Mesendoderm (in vitro differentiated cells): ENCODE measurements at regions not wholly inside any gene's neighbourhood (a gene's known extent, or its start where the extent isn't known, plus 50 kb on each side); places are given as distances from the start of the nearest gene placed in this dataset.

Experiments
- DNase-seq: peaks from one replicate; pipeline ENCODE4 v3.0.0; 2013
- H2AK5ac ChIP-seq: 2 replicates; pipeline ENCODE4 v1.6.1; 2013; ENCODE audit warnings: low read length, inconsistent platforms
- H2BK120ac ChIP-seq: 2 replicates; pipeline ENCODE4 v1.6.1; 2013; ENCODE audit warnings: low read depth, mild to moderate bottlenecking, low read length, moderate library complexity, mixed read lengths
- H2BK15ac ChIP-seq: replicated peaks from 2 replicates; pipeline ENCODE4 v1.6.1; 2013; ENCODE audit warnings: low read depth, mild to moderate bottlenecking, moderate library complexity
- H2BK5ac ChIP-seq: 2 replicates; pipeline ENCODE4 v1.6.1; 2013; ENCODE audit warnings: low read length, inconsistent platforms
- H3K18ac ChIP-seq: 2 replicates; pipeline ENCODE4 v1.6.1; 2013; ENCODE audit warnings: mild to moderate bottlenecking, low read length, mixed read lengths
- H3K23ac ChIP-seq: one replicate; pipeline ENCODE4 v1.6.1; 2013; ENCODE audit warnings: low read length
- H3K27ac ChIP-seq: 2 replicates; pipeline ENCODE4 v1.5.1; 2013; ENCODE audit warnings: low read depth, mild to moderate bottlenecking, inconsistent platforms, low read length, moderate library complexity
- H3K27me3 ChIP-seq: 2 replicates; pipeline ENCODE4 v1.6.1; 2013; ENCODE audit warnings: low read length, control low read depth, mild to moderate bottlenecking, inconsistent platforms; ENCODE audit not compliant: insufficient read depth, poor library complexity
- H3K36me3 ChIP-seq: 2 replicates; pipeline ENCODE4 v1.6.1; 2013; ENCODE audit warnings: low read length, inconsistent platforms; ENCODE audit not compliant: control insufficient read depth, insufficient read depth
- H3K4ac ChIP-seq: one replicate; pipeline ENCODE4 v1.6.1; 2013; ENCODE audit warnings: low read depth, mild to moderate bottlenecking, low read length, moderate library complexity
- H3K4me1 ChIP-seq: 2 replicates; pipeline ENCODE4 v1.6.1; 2013; ENCODE audit warnings: low read depth, low read length, inconsistent platforms; ENCODE audit not compliant: control insufficient read depth
- H3K4me2 ChIP-seq: 2 replicates; pipeline ENCODE4 v1.6.1; 2013; ENCODE audit warnings: low read length
- H3K4me3 ChIP-seq: 2 replicates; pipeline ENCODE4 v1.5.1; 2013; ENCODE audit warnings: mild to moderate bottlenecking, low read length
- H3K56ac ChIP-seq: one replicate; pipeline ENCODE4 v1.6.1; 2013; ENCODE audit warnings: low read length
- H3K79me1 ChIP-seq: 2 replicates; pipeline ENCODE4 v1.6.1; 2013; ENCODE audit warnings: low read length, inconsistent platforms
- H3K79me2 ChIP-seq: 2 replicates; pipeline ENCODE4 v1.6.1; 2013; ENCODE audit warnings: mild to moderate bottlenecking, low read length; ENCODE audit not compliant: control insufficient read depth, insufficient read depth
- H3K9ac ChIP-seq: 2 replicates; pipeline ENCODE4 v1.6.1; 2013; ENCODE audit warnings: low read length, inconsistent platforms
- H4K5ac ChIP-seq: one replicate; pipeline ENCODE4 v1.6.1; 2013; ENCODE audit warnings: low read length
- H4K8ac ChIP-seq: one replicate; pipeline ENCODE4 v1.6.1; 2013; ENCODE audit warnings: low read depth, mild to moderate bottlenecking, control low read depth, low read length, moderate library complexity
- WGBS: extraction: QIAGEN DNeasy Blood & Tissue Kit; methylation state at CpG from one replicate; pipeline ENCODE4 v1.1.7; 2013; ENCODE audit warnings: low lambda C conversion rate, missing lambda C conversion rate; ENCODE audit not compliant: insufficient coverage; ENCODE audit errors: extremely low coverage; 5-methylcytosine and 5-hydroxymethylcytosine counted together

DNA sequence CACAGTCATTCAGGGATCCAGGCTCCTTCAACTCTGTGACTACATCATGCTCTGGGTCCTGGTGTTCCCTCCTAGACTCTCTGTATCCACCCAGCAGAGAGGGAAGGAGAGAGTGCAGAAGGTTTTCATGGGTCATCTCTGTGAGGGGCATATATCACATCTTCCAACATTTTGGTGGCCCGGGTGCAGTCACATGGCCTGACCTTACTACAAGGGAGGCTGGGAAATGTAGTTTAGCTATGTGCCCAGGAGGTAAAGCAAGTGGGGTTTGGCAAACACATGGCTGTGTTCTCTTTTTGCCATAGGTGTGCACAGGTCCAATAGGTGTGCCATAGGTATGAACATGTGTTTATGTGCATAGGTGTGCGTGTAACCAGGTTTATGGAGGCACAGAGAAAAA lies 222.2 kb upstream of the EEF2KMT start:
- Histone ChIP-seq H3K4me2 (no peak overlapping the region), H3K79me2 (no peaks in the 10 kb centered on the region), H3K27ac (no peak overlapping the region), H4K5ac (no peak overlapping the region), H3K79me1 (no peaks in the 10 kb centered on the region), H3K9ac (no peak overlapping the region), H3K56ac (no peak overlapping the region), H2AK5ac (no peak overlapping the region), H4K8ac (no peak overlapping the region), H2BK120ac (no peak overlapping the region), H3K4ac (no peak overlapping the region), H3K4me1 (peaks cover 2% of the 10 kb centered on the region), H2BK5ac (no peak overlapping the region), H3K27me3 (no peaks in the 10 kb centered on the region), H3K18ac (no peak overlapping the region), H3K23ac (no peak overlapping the region), H2BK15ac (no peak overlapping the region), H3K36me3 (no peaks in the 10 kb centered on the region), H3K4me3 (no peak overlapping the region)
- no CpG with 5 or more reads among the region's 2 CpGs for WGBS
- DNase-seq: no peak

DNA sequence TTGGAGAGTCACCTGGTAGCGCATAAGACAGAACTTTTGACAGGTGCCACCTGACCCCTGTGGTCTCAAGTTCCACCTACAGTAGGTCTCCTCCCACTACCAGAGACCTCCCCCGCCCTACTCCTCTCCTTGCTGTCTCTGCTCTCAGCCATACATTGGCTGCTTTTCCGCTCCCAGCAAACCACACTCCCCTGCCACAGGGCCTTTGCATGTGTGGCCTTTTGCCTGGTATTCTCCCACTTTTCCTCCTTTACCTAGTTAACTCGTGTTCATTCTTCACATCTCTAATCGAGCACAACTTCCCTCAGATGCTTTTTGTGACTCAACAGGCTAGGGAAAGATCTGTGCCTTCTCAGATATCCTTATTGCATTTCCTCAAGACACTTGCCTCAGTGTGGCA lies 218.3 kb upstream of the EEF2KMT start:
- no peaks in the 10 kb centered on the region for H3K79me2 ChIP-seq
- no peak overlapping the region for H4K5ac ChIP-seq
- no peak overlapping the region for H3K4ac ChIP-seq
- H2BK15ac ChIP-seq: no peak overlapping the region
- no peaks in the 10 kb centered on the region for H3K27me3 ChIP-seq
- no peak overlapping the region for H3K9ac ChIP-seq
- no peaks in the 10 kb centered on the region for H3K4me1 ChIP-seq
- H3K23ac ChIP-seq: no peak overlapping the region
- no peak overlapping the region for H2BK5ac ChIP-seq
- H2AK5ac ChIP-seq: no peak overlapping the region
- no peak for DNase-seq
- no peaks in the 10 kb centered on the region for H3K36me3 ChIP-seq
- H3K4me2 ChIP-seq: no peak overlapping the region
- WGBS: no CpG with 5 or more reads among the region's 5 CpGs
- no peak overlapping the region for H3K18ac ChIP-seq
- no peak overlapping the region for H3K56ac ChIP-seq
- no peak overlapping the region for H2BK120ac ChIP-seq
- no peaks in the 10 kb centered on the region for H3K79me1 ChIP-seq
- no peak overlapping the region for H3K27ac ChIP-seq
- no peak overlapping the region for H3K4me3 ChIP-seq
- no peak overlapping the region for H4K8ac ChIP-seq

DNA sequence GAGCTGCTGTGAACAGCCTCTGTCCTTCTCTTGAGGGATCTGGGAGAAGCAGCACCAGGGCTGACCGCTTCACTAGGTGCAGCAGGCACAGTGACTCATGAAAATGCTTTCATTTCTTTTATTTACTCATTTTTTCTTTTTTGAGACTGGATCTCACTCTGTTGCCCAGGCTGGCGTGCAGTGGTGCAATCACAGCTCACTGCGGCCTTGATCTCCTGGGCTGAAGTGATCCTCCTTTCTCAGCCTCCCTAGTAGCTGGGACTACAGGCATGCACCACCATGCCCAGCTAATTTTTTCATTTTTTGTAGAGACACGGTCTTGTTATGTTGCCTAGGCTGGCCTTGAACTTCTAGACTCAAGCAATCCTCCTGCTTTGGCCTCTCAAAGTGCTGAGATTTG lies 216.8 kb upstream of the EEF2KMT start:
- Histone ChIP-seq H4K5ac (no peak overlapping the region), H3K27ac (no peak overlapping the region), H3K18ac (no peak overlapping the region), H2BK120ac (no peak overlapping the region), H2AK5ac (no peak overlapping the region), H3K4me2 (no peak overlapping the region), H2BK5ac (no peak overlapping the region), H3K79me1 (no peaks in the 10 kb centered on the region), H3K9ac (no peak overlapping the region), H3K23ac (no peak overlapping the region), H3K4me3 (no peak overlapping the region), H3K4ac (no peak overlapping the region), H4K8ac (no peak overlapping the region), H3K27me3 (no peaks in the 10 kb centered on the region), H3K56ac (no peak overlapping the region), H3K4me1 (no peaks in the 10 kb centered on the region), H3K36me3 (no peaks in the 10 kb centered on the region), H3K79me2 (no peaks in the 10 kb centered on the region), H2BK15ac (no peak overlapping the region)
- DNase-seq: no peak
- WGBS: no CpG with 5 or more reads among the region's 4 CpGs

DNA sequence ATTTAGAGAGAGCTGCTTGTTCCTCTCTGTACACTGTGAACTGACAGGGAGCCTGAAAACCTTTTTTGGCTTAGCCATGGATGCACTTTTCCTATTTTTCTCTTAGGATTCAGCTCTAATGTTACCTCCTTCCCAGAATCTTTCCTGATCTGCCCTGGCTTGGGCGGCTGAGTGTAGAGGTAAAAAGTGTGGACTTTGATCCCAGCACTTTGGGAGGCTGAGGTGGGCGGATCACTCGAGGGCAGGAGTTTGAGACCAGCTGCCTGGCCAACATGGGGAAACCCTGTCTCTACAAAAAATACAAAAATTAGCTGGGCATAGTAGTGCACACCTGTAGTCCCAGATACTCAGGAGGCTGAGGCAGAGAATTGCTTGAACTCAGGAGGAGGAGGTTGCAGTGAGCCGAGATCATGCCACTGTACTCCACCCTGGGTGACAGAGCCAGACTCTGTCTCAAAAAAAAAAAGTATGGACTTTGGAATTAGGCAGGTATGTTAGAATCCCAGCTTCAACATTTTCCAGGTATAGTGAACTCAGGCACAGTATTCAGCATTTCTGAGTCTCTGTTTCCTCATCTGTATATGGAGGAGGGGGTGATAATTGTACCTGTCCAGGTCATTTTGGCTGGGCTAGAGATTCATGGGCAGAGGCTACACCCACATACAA lies 212.5 kb upstream of the EEF2KMT start:
- Histone ChIP-seq H3K4ac (no peak overlapping the region), H3K27me3 (no peaks in the 10 kb centered on the region), H3K27ac (no peak overlapping the region), H3K4me3 (no peak overlapping the region), H2BK15ac (no peak overlapping the region), H3K79me1 (no peaks in the 10 kb centered on the region), H3K36me3 (no peaks in the 10 kb centered on the region), H3K4me2 (no peak overlapping the region), H4K5ac (no peak overlapping the region), H3K56ac (no peak overlapping the region), H2BK5ac (no peak overlapping the region), H3K4me1 (no peaks in the 10 kb centered on the region), H2BK120ac (no peak overlapping the region), H3K9ac (no peak overlapping the region), H3K23ac (no peak overlapping the region), H3K18ac (no peak overlapping the region), H2AK5ac (no peak overlapping the region), H4K8ac (no peak overlapping the region), H3K79me2 (no peaks in the 10 kb centered on the region)
- WGBS: no CpG with 5 or more reads among the region's 4 CpGs
- no peak for DNase-seq

DNA sequence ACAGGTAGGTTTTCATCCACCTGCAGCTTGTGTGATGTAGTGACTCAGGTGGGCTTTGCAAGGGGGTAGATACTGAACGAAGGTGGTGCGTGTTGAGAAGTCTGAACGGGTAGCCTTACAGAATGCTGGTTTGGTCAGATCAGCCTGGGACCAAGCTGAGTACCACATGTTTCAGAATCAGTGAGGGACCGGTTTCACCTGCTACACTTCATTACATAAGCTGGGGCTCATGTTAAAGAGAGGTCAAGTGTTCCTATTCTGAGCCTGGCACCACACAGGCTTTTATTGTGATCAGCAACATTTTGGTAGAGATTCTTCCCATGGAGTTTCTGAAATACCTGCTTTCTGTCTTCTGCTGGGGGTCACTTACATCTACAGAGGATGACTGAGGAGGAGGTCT lies 207.4 kb upstream of the EEF2KMT start:
- no peak overlapping the region for H3K23ac ChIP-seq
- no peak overlapping the region for H3K4ac ChIP-seq
- no peak overlapping the region for H2BK120ac ChIP-seq
- H3K9ac ChIP-seq: no peak overlapping the region
- H3K56ac ChIP-seq: no peak overlapping the region
- no peak overlapping the region for H3K27ac ChIP-seq
- H2BK5ac ChIP-seq: no peak overlapping the region
- H4K5ac ChIP-seq: no peak overlapping the region
- WGBS: no CpG with 5 or more reads among the region's 4 CpGs
- H2AK5ac ChIP-seq: no peak overlapping the region
- H3K79me2 ChIP-seq: no peaks in the 10 kb centered on the region
- no peak overlapping the region for H2BK15ac ChIP-seq
- H3K4me2 ChIP-seq: no peak overlapping the region
- H3K18ac ChIP-seq: no peak overlapping the region
- no peak for DNase-seq
- no peak overlapping the region for H4K8ac ChIP-seq
- H3K4me3 ChIP-seq: no peak overlapping the region
- no peaks in the 10 kb centered on the region for H3K79me1 ChIP-seq
- no peaks in the 10 kb centered on the region for H3K4me1 ChIP-seq
- H3K27me3 ChIP-seq: no peaks in the 10 kb centered on the region
- H3K36me3 ChIP-seq: no peaks in the 10 kb centered on the region
